Activated naive CD4-positive, alpha-beta T cell treated with anti-CD3 and anti-CD28 coated beads, Interleukin-2, amount 50 U/mL, for 72 hours (primary cell): ENCODE measurements at regions not wholly inside any gene's neighbourhood (a gene's known extent, or its start where the extent isn't known, plus 50 kb on each side); places are given as distances from the start of the nearest gene placed in this dataset.

Source experiments
- ATAC-seq, 2 donors: fragments of 150-1000 bp; cut with Tn5 transposase; 2 replicates each; pipeline ENCODE4 v1.10.0; 2021; ENCODE audit warnings: mild to moderate bottlenecking in 2 of 2, moderate library complexity in 2 of 2
- DNase-seq, 2 donors: peaks; one replicate each; pipeline ENCODE4 v3.0.0; 2021 to 2022; ENCODE audit warnings: low spot score in 2 of 2
- H3K27ac Mint-ChIP-seq, 2 donors: one replicate each; pipeline ENCODE4 v1.8.0; 2022; ENCODE audit warnings: mild to moderate bottlenecking in 2 of 2, mixed read lengths in 2 of 2
- H3K36me3 Mint-ChIP-seq, 2 donors: one replicate each; pipeline ENCODE4 v1.8.0; 2022; ENCODE audit warnings: mixed read lengths in 2 of 2
- H3K9me3 Mint-ChIP-seq, 2 donors: one replicate each; pipeline ENCODE4 v1.8.0; 2022; ENCODE audit warnings: mixed read lengths in 2 of 2

DNA sequence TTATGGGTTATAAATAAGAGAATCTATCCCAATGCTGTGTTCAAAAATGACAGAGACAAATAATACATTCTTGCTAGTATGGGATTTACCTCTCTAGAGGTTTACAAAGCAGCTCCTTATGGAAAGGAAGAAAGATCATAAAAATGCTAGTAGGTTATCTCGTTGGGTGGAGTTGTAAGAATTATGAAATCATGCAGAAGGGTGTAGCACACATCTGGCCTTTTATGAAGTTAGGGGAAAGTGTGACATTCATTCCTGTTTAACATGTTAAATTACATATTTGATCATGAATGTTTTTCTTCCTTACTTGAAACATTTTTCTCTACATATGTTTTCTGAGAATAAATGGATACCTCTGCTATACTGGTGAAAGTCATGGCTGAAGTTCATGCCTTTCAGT lies 414.2 kb downstream of the SH3GL2 start:
- H3K9me3 Mint-ChIP-seq = no peaks in the 10 kb centered on the region
- ATAC-seq (no peak), DNase-seq (no peak)
- H3K27ac Mint-ChIP-seq = no peak overlapping the region
- H3K36me3 Mint-ChIP-seq = no peaks in the 10 kb centered on the region

DNA sequence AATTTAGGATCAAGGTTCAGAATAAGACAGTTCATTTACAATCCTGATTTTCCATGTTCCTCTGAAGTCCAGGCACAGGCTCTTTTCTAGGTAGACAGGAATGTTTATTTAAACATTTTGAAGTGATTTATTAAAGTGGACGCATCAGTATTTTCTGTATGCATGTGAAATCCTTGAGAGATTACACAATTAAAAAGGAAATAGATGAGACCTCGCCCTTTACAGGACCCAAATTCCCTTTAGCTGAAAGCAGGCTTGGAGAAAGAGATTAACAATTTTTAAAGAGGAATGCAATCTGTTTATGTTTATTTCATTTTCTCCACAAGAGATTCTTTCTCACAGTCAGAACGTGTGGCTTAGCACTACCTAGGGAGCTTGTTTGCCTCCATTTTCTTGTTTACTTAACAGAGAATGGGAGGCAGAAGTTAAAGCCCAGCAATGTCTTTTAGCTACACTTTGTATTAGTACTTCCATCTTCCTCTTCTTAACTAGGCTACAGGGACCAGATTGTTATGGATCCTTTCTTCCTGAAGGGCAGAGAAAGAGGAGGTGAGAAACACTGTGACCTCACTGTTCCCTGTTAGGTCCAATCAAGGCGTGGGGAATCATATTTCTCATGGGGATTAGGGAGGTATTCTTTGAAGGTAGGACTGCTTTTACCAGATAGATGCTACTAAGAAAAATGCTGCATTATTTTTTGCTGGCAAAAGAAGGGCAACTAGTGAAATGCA lies 416.0 kb downstream of the SH3GL2 start:
- Mint-ChIP-seq H3K36me3 (no peaks in the 10 kb centered on the region), H3K27ac (no peak overlapping the region), H3K9me3 (no peaks in the 10 kb centered on the region)
- DNase-seq (no peak), ATAC-seq (no peak)

GRCh38 chr9:17996728-17997127 lies 417.9 kb downstream of the SH3GL2 start:
- ATAC-seq = no peak
- Mint-ChIP-seq H3K36me3 (no peaks in the 10 kb centered on the region), H3K9me3 (no peaks in the 10 kb centered on the region), H3K27ac (no peak overlapping the region)
- no peak for DNase-seq

DNA sequence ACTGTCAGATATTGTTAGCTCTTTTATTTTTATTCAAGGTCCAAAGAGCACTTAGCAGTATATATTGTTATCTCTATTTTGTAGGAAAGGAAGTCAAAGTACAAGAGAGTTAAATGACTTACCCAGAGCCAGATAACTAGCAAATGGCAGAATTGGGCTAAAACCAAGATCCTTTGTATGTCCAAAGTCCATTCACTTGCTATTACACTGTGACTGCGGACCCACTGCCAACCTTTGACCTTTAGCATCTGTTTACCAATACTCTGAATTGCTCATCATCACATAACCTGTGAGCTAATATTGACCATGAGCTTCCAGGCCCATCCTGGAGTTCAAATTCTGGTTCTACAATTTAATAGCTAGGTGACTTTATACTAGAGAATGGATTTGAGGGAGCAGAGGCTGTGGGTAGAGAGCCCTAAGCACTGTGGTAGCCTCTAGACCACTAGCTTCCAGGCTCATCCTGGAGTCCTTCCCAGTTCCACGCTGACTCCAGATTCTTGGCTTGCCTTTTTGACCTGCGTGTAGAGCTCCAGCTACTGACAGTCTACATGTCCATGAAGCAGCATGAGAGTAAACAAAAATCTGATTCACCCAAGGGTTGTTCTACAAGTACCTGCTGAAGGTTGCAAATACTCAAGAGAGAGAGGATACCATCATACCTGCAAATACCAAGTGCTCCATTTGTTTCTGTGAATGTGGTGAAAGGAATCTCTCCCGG lies 424.0 kb downstream of the SH3GL2 start:
- peaks cover 9 to 18% of the 10 kb centered on the region in 2 donors for H3K9me3 Mint-ChIP-seq
- no peaks in the 10 kb centered on the region for H3K36me3 Mint-ChIP-seq
- ATAC-seq (no peak), DNase-seq (no peak)
- no peak overlapping the region for H3K27ac Mint-ChIP-seq

DNA sequence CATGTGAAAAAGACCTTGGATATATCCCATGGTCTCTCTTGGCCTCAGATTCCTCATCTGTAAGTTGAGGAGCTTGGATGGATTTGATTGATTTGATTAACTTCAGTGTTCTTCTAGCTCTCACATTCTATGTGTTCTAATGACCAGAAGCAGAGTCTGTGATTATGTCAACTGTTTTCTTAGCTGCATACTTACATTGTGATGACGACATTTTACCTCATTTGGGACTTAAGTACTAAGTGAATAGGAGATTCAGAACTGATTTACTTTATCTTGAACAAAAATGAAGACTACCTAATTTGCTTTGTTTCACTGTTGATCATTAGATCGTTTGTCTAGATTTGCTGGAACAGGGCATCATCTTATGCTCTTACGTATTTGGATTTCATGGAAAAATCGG lies 427.7 kb downstream of the SH3GL2 start:
- Mint-ChIP-seq H3K9me3 (peaks cover 14 to 26% of the 10 kb centered on the region in 2 donors), H3K27ac (no peak overlapping the region), H3K36me3 (no peaks in the 10 kb centered on the region)
- DNase-seq = no peak
- no peak for ATAC-seq

- Mint-ChIP-seq H3K27ac (no peak overlapping the region), H3K9me3 (peaks cover 14 to 26% of the 10 kb centered on the region in 2 donors), H3K36me3 (no peaks in the 10 kb centered on the region)
- ATAC-seq (no peak), DNase-seq (no peak)
Observed at GRCh38 chr9:18007621-18008020, 428.8 kb downstream of the SH3GL2 start.

GRCh38 chr9:18009902-18010301 lies 431.0 kb downstream of the SH3GL2 start:
- DNase-seq = no peak
- no peak overlapping the region for H3K27ac Mint-ChIP-seq
- ATAC-seq = no peak
- no peaks in the 10 kb centered on the region for H3K36me3 Mint-ChIP-seq
- peaks cover 7 to 13% of the 10 kb centered on the region in 2 donors for H3K9me3 Mint-ChIP-seq

- no peak for ATAC-seq
- DNase-seq = no peak
Observed at GRCh38 chr9:18010492-18010891, 431.6 kb downstream of the SH3GL2 start.

GRCh38 chr9:18012170-18012569 lies 433.3 kb downstream of the SH3GL2 start:
- DNase-seq = no peak
- Mint-ChIP-seq H3K27ac (no peak overlapping the region), H3K9me3 (peaks cover 5 to 8% of the 10 kb centered on the region in 2 donors), H3K36me3 (no peaks in the 10 kb centered on the region)
- no peak for ATAC-seq

More at GRCh38 chr9:18010492-18010891, 431.6 kb downstream of the SH3GL2 start:
- no peaks in the 10 kb centered on the region for H3K36me3 Mint-ChIP-seq
- H3K27ac Mint-ChIP-seq = no peak overlapping the region
- H3K9me3 Mint-ChIP-seq = peaks cover 5 to 12% of the 10 kb centered on the region in 2 donors

DNA sequence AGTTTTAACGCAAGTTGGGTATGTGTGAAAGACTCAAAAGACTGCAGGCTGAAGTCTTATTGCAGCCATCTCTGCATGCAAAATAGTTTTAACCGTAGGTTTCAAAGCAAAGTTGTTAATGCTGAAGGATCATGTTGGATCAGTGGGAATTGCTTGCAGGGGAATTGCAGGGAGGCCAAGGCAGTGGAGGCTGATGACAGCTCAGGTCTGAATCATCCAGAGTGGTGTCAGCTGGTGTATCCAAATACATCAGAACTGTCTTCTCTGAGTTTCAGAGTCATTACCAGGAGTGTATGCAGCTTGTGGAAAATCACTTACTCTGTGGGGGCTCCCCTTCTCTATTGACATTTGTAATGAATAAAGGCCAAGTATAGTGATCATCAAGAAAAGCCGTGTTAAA lies 435.7 kb downstream of the SH3GL2 start:
- Mint-ChIP-seq H3K9me3 (peaks cover 0 to 14% of the 10 kb centered on the region in 2 donors), H3K36me3 (no peaks in the 10 kb centered on the region), H3K27ac (no peak overlapping the region)
- ATAC-seq = no peak
- DNase-seq = no peak

GRCh38 chr9:18015116-18015515 lies 436.2 kb downstream of the SH3GL2 start:
- no peak for ATAC-seq
- Mint-ChIP-seq H3K9me3 (peaks cover 0 to 16% of the 10 kb centered on the region in 2 donors), H3K36me3 (no peaks in the 10 kb centered on the region), H3K27ac (no peak overlapping the region)
- no peak for DNase-seq

- no peak for DNase-seq
- H3K9me3 Mint-ChIP-seq = peaks cover 0 to 19% of the 10 kb centered on the region in 2 donors
- H3K27ac Mint-ChIP-seq = no peak overlapping the region
- H3K36me3 Mint-ChIP-seq = no peaks in the 10 kb centered on the region
- ATAC-seq = no peak
Observed at GRCh38 chr9:18017136-18017535, 438.3 kb downstream of the SH3GL2 start.

DNA sequence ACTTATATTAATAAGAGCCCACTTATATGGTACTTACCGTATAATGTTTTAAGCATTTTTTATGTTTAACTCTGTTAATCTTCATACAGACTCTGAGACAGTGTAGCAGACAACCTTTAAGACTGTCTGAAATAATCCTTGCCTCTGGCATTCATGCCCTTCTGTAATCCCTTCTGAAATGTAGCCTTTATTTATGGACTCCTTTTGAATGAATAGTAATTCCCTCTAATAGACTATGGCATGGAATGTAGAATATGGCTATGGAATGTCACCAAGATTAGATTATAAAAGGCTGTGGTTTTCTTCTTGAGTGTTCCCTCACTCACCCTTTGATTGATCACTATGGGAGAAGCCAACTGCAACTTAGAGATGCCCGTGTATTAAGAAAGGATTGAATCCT lies 439.4 kb downstream of the SH3GL2 start:
- Mint-ChIP-seq H3K27ac (no peak overlapping the region), H3K9me3 (peaks cover 0 to 23% of the 10 kb centered on the region in 2 donors), H3K36me3 (no peaks in the 10 kb centered on the region)
- ATAC-seq (no peak), DNase-seq (no peak)

- Mint-ChIP-seq H3K36me3 (no peaks in the 10 kb centered on the region), H3K9me3 (peaks cover 0 to 23% of the 10 kb centered on the region in 2 donors), H3K27ac (no peak overlapping the region)
- DNase-seq (no peak), ATAC-seq (no peak)
Observed at GRCh38 chr9:18018661-18019060, 439.8 kb downstream of the SH3GL2 start.

- no peak for ATAC-seq
- DNase-seq = no peak
- Mint-ChIP-seq H3K36me3 (no peaks in the 10 kb centered on the region), H3K9me3 (peaks cover 0 to 32% of the 10 kb centered on the region in 2 donors), H3K27ac (no peak overlapping the region)
Observed at GRCh38 chr9:18020121-18020745, 441.4 kb downstream of the SH3GL2 start.

- Mint-ChIP-seq H3K36me3 (no peaks in the 10 kb centered on the region), H3K27ac (no peak overlapping the region), H3K9me3 (peaks cover 5 to 28% of the 10 kb centered on the region in 2 donors)
- DNase-seq (no peak), ATAC-seq (no peak)
Observed at GRCh38 chr9:18022642-18023041, 443.8 kb downstream of the SH3GL2 start.

- Mint-ChIP-seq H3K27ac (no peak overlapping the region), H3K9me3 (peaks cover 5 to 28% of the 10 kb centered on the region in 2 donors), H3K36me3 (no peaks in the 10 kb centered on the region)
- ATAC-seq = no peak
- no peak for DNase-seq
Observed at GRCh38 chr9:18023332-18023731, 444.5 kb downstream of the SH3GL2 start.
